ENCODE measurements at regions not wholly inside any gene's neighbourhood (a gene's known extent, or its start where the extent isn't known, plus 50 kb on each side); places are given as distances from the start of the nearest gene placed in this dataset.

DNA sequence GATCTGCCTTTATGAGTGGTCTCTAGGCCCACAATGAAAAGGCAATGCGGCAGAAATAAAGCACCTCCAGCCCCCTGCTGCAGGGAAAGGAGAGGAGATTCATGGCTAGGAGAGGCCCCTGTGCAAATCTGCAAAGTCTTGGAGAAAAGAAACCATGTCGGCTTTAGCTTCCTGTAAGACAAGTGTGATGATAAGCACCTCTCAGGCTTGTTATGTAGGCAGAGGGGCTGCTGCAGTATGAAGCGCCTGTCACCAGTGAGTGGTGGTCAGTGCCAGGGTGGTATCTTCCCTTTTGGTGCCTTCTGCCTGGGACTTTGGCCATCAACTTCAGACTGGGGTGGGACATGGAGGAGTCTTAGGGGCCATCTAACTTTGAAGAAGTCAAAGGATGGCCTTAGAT lies 59.2 kb upstream of the ARHGEF3 start:
- no peaks in the 10 kb centered on the region for H3K27me3 ChIP-seq (ENCODE audit: control insufficient read depth, insufficient read depth, low read length)
- DNase-seq (ENCODE audit: low read depth) = no peak

DNA sequence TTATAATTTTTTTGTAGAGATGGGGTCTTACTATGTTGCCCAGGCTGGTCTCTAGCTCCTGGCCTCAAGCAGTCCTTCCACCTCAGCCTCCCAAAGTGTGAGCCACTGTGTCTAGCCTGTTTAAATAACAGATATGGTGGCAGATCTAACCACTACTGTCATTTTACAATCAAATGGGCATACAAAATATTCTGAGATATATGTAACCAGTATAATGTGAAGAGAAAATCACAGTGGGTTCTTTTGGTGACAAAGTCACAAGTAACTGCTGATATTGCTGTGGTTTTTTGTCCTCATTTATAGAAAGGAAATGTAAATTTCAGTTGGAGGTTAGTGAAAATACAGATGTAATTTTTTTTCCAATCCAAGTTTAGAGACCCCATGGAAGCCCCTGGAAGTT lies 58.6 kb upstream of the ARHGEF3 start:
- no peaks in the 10 kb centered on the region for H3K27me3 ChIP-seq (ENCODE audit: control insufficient read depth, insufficient read depth, low read length)
- H3K36me3 ChIP-seq (ENCODE audit: control insufficient read depth, insufficient read depth, low read length) = no peaks in the 10 kb centered on the region
- H3K4me3 ChIP-seq (ENCODE audit: low read depth, low read length) = no peak overlapping the region
- TF ChIP-seq, protein P1, sequence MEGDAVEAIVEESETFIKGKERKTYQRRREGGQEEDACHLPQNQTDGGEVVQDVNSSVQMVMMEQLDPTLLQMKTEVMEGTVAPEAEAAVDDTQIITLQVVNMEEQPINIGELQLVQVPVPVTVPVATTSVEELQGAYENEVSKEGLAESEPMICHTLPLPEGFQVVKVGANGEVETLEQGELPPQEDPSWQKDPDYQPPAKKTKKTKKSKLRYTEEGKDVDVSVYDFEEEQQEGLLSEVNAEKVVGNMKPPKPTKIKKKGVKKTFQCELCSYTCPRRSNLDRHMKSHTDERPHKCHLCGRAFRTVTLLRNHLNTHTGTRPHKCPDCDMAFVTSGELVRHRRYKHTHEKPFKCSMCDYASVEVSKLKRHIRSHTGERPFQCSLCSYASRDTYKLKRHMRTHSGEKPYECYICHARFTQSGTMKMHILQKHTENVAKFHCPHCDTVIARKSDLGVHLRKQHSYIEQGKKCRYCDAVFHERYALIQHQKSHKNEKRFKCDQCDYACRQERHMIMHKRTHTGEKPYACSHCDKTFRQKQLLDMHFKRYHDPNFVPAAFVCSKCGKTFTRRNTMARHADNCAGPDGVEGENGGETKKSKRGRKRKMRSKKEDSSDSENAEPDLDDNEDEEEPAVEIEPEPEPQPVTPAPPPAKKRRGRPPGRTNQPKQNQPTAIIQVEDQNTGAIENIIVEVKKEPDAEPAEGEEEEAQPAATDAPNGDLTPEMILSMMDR (IDR thresholded peaks at IDR 0.05; ENCODE audit: insufficient read depth, low read length, poor library complexity, severe bottlenecking) = no peak
- no peak for DNase-seq (ENCODE audit: low read depth)

More for the DNA sequence above, 59.2 kb upstream of the ARHGEF3 start:
- H3K36me3 ChIP-seq (ENCODE audit: control insufficient read depth, insufficient read depth, low read length) = no peaks in the 10 kb centered on the region
- TF ChIP-seq, protein P1 (IDR thresholded peaks at IDR 0.05; ENCODE audit: insufficient read depth, low read length, poor library complexity, severe bottlenecking) = no peak
- H3K4me3 ChIP-seq (ENCODE audit: low read depth, low read length) = no peak overlapping the region

DNA sequence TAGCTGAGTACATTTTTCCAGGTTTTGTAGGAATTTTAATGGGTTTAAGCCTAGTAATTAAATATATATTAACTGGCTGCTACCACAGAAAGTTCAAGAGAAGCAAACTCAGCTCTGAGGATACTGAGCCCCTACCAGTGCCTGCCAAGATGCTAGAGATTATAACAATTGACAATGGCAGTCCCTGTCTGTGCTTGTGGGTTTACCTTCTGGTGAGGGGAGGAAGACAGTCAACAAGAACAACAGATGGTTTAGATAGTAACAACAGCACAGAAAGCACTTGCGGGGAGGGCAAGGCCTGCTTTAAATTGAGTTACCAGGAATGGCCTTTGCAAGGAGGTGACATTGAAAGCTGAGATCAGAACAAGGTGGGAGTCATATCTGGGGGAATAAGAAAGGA lies 56.6 kb upstream of the ARHGEF3 start:
- TF ChIP-seq, protein P1 (IDR thresholded peaks at IDR 0.05; ENCODE audit: insufficient read depth, low read length, poor library complexity, severe bottlenecking) = no peak
- Histone ChIP-seq H3K36me3 (ENCODE audit: control insufficient read depth, insufficient read depth, low read length) (no peaks in the 10 kb centered on the region), H3K4me3 (ENCODE audit: low read depth, low read length) (no peak overlapping the region), H3K27me3 (ENCODE audit: control insufficient read depth, insufficient read depth, low read length) (no peaks in the 10 kb centered on the region)
- no peak for DNase-seq (ENCODE audit: low read depth)

DNA sequence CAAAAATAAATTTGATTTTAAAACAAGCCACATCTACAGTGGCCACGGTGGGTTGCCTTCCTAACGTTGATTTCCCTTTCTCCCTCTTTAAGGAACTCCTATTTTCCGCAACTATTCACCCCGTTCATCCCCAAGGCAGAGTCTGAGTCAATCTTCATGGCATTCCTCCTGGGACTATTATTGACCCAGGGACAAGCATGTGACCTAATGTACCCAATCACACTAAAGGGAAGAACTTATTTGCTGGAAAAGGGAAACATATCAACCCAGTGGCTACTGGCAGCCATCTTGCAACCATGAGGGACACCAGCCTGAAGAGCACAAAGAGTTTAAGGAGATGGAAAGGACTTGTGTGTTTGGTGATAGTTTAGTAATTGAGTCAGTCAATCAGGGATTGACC lies 55.4 kb upstream of the ARHGEF3 start:
- Histone ChIP-seq H3K4me3 (ENCODE audit: low read depth, low read length) (no peak overlapping the region), H3K27me3 (ENCODE audit: control insufficient read depth, insufficient read depth, low read length) (no peaks in the 10 kb centered on the region), H3K36me3 (ENCODE audit: control insufficient read depth, insufficient read depth, low read length) (no peaks in the 10 kb centered on the region)
- TF ChIP-seq, protein P1 (IDR thresholded peaks at IDR 0.05; ENCODE audit: insufficient read depth, low read length, poor library complexity, severe bottlenecking) = no peak
- no peak for DNase-seq (ENCODE audit: low read depth)

DNA sequence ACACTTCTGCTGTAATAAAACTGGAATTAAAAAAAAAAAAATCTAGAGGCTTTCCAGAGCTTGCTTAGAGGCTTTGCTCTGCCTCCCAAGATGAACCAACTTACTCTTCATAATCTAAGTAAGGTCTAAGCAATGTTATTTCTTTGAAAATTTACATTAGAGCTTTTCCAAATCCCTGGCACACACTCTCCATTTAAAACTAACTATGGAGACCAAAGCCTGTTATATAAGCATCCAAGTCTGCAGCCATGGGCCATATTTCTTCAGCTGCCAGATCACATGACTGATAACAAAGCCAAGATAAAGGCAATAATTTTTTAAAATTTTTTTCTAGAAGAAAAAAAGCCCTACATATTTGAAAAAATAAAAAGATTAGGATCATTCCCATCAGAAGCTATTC lies 55.0 kb upstream of the ARHGEF3 start:
- H3K4me3 ChIP-seq (ENCODE audit: low read depth, low read length) = no peak overlapping the region
- no peaks in the 10 kb centered on the region for H3K27me3 ChIP-seq (ENCODE audit: control insufficient read depth, insufficient read depth, low read length)
- DNase-seq (ENCODE audit: low read depth) = no peak
- TF ChIP-seq, protein P1 (IDR thresholded peaks at IDR 0.05; ENCODE audit: insufficient read depth, low read length, poor library complexity, severe bottlenecking) = no peak
- H3K36me3 ChIP-seq (ENCODE audit: control insufficient read depth, insufficient read depth, low read length) = no peaks in the 10 kb centered on the region

DNA sequence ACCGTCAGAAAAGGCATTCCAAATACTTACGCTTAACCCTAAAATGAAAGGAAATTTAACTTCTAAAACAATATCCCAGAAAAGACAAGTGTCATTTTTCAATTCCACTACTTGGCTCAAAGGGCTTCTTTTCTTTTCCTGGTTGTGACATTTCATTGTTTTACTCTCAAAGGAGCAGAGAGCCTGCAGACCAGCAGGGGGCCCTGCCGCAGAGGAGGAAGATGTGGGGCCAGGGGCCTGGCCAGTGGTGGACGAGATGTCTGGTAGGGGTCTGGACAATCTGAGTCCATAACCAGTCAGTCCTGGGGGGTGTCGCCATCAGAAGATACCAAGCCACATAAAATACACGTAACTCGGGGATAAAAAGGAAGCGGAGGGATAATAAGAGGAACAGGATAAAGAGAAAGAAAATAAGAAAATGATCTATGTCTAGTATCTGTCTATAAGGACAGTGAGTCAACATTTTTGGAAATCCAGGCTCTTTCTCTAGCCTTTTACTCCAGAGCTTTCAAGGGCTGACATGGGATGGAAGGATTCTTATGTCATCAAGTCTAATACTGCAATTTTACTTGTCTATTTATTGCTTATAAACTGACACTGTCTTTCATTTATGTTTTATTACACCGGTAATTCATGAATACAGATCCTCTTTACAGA lies 54.2 kb upstream of the ARHGEF3 start:
- H3K4me3 ChIP-seq (ENCODE audit: low read depth, low read length) = no peak overlapping the region
- DNase-seq (ENCODE audit: low read depth) = no peak
- H3K36me3 ChIP-seq (ENCODE audit: control insufficient read depth, insufficient read depth, low read length) = no peaks in the 10 kb centered on the region
- no peaks in the 10 kb centered on the region for H3K27me3 ChIP-seq (ENCODE audit: control insufficient read depth, insufficient read depth, low read length)
- TF ChIP-seq, protein P1 (IDR thresholded peaks at IDR 0.05; ENCODE audit: insufficient read depth, low read length, poor library complexity, severe bottlenecking) = peak; percentile 55

All from kidney epithelial cell (primary cell).